Keratinocyte (primary cell): ENCODE measurements at regions not wholly inside any gene's neighbourhood (a gene's known extent, or its start where the extent isn't known, plus 50 kb on each side); places are given as distances from the start of the nearest gene placed in this dataset.

Source experiments
- DNase-seq: peaks from one replicate; pipeline ENCODE4 v3.0.0-alpha.2; 2011; ENCODE audit warnings: low read depth, missing footprints, low spot score
- FAIRE-seq: peaks from 2 replicates; lab custom pipeline; 2011; peaks lifted over from hg19 to GRCh38; lab: Jason Lieb, UNC
- H2AFZ ChIP-seq: 2 replicates; pipeline ENCODE4 v1.6.0; 2012; ENCODE audit warnings: low read length, control low read depth, inconsistent platforms; ENCODE audit not compliant: control insufficient read depth
- H3K27ac ChIP-seq: 2 replicates; pipeline ENCODE4 v1.5.1; 2011; ENCODE audit warnings: low read length; ENCODE audit not compliant: control insufficient read depth, insufficient read depth
- H3K27me3 ChIP-seq: 3 replicates; pipeline ENCODE4 v1.6.0; 2011; ENCODE audit warnings: low read length; ENCODE audit not compliant: control insufficient read depth, insufficient read depth; ENCODE audit errors: extremely low read depth
- H3K36me3 ChIP-seq, 2 experiments: 2 replicates in 1 of 2; 3 replicates in 1 of 2; pipeline ENCODE4 v1.5.1; 2011; ENCODE audit warnings: low read length in 2 of 2, mild to moderate bottlenecking in 1 of 2; ENCODE audit not compliant: control insufficient read depth in 2 of 2, insufficient read depth in 2 of 2; ENCODE audit errors: extremely low read depth in 1 of 2
- H3K4me1 ChIP-seq: 3 replicates; pipeline ENCODE4 v1.5.1; 2011; ENCODE audit warnings: low read length; ENCODE audit not compliant: control insufficient read depth, insufficient read depth; ENCODE audit errors: extremely low read depth
- H3K4me2 ChIP-seq: 3 replicates; pipeline ENCODE4 v1.6.0; 2011; ENCODE audit warnings: low read depth, low read length; ENCODE audit not compliant: control insufficient read depth, insufficient read depth; ENCODE audit errors: extremely low read depth
- H3K4me3 ChIP-seq, 3 experiments: fragments of 200-600 bp in 1 of 3; sonication (generic) in 1 of 3; 2 replicates in 2 of 3; 3 replicates in 1 of 3; pipeline ENCODE4 v1.5.1; 2011 to 2016; ENCODE audit warnings: low read length in 3 of 3, mild to moderate bottlenecking in 3 of 3, control low read depth in 2 of 3, inconsistent platforms in 1 of 3, low read depth in 1 of 3, mixed read lengths in 1 of 3, mixed run types in 1 of 3, moderate library complexity in 1 of 3; ENCODE audit not compliant: control insufficient read depth in 2 of 3, insufficient read depth in 2 of 3; ENCODE audit errors: extremely low read depth in 1 of 3
- H3K79me2 ChIP-seq: 2 replicates; pipeline ENCODE4 v1.6.0; 2012; ENCODE audit warnings: low read length; ENCODE audit not compliant: control insufficient read depth, insufficient read depth
- H3K9ac ChIP-seq: 3 replicates; pipeline ENCODE4 v1.6.0; 2011; ENCODE audit warnings: low read length; ENCODE audit not compliant: control insufficient read depth, insufficient read depth; ENCODE audit errors: extremely low read depth
- H3K9me1 ChIP-seq: 3 replicates; pipeline ENCODE4 v1.6.0; 2011; ENCODE audit warnings: low read length; ENCODE audit not compliant: control insufficient read depth, insufficient read depth; ENCODE audit errors: extremely low read depth
- H3K9me3 ChIP-seq: 2 replicates; pipeline ENCODE4 v1.5.1; 2012; ENCODE audit warnings: low read depth, low read length; ENCODE audit not compliant: control insufficient read depth
- H4K20me1 ChIP-seq: 3 replicates; pipeline ENCODE4 v1.6.0; 2011; ENCODE audit warnings: low read length; ENCODE audit not compliant: control insufficient read depth, insufficient read depth; ENCODE audit errors: extremely low read depth
- EZH2 ChIP-seq: IDR thresholded peaks from one replicate; pipeline ENCODE4 v1.6.1; 2012; ENCODE audit warnings: inconsistent platforms, mild to moderate bottlenecking, low read length, moderate library complexity
- dilution Hi-C: fragments of 300-500 bp; cut with MboI; formaldehyde crosslinking; loops from one replicate; pipeline ENCODE4 v1.7.0; 2020; ENCODE audit warnings: low sequenced_read_pairs; ENCODE audit not compliant: extremely low pct_ligation_motif_present
- TF ChIP-seq, protein P1 (sequence below), 3 experiments: IDR thresholded peaks in 1 of 3; conservative IDR thresholded peaks in 1 of 3; optimal IDR thresholded peaks in 1 of 3; 2 replicates in 2 of 3; 3 replicates in 1 of 3; pipeline versions ENCODE3 to v1.5.1; 2011; ENCODE audit warnings: low read length in 3 of 3, mild to moderate bottlenecking in 3 of 3, moderate library complexity in 2 of 3, control low read depth in 1 of 3, inconsistent platforms in 1 of 3; ENCODE audit not compliant: insufficient read depth in 2 of 3; ENCODE audit errors: extremely low read depth in 1 of 3

DNA sequence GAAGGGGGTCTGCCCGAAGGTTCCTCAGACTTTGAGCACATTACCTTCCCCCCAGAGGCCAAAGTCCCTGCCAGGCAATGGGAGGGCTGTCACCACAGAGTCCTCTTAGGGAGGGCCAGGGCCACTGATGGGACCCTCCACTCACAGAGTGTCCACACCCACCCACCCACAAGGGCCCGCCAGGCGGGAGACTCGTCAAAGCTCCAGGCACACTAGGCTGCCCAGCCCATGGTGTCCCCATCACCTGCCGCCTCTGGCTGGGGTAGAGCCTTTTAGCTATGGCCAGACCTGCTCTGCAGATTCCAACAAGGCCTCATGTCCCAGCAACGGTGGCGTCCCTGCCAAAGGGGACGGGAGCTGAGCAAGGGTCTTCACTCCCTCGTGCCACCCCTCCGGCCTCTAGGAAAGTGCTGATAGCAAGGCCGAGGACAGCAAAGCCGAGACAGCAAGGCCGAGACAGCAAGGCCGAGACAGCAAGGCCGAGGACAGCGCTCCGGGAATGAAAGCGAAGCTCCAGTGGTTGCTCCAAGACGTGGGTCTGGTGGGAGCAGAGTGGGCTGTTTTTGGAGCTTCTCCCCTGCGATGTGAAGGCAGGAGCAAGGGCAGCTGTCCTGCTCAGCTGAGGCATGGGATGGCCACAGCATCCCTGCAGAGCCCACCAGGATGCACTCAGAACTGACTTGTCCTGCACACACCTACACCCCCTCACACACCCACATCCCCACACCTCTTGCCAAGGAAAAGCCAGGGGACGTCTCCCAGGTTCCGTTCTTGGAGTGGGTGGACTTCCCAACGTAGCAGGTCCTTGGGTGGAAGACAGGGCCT, 123.4 kb downstream of the CRYAA start:
- TF ChIP-seq, protein P1, sequence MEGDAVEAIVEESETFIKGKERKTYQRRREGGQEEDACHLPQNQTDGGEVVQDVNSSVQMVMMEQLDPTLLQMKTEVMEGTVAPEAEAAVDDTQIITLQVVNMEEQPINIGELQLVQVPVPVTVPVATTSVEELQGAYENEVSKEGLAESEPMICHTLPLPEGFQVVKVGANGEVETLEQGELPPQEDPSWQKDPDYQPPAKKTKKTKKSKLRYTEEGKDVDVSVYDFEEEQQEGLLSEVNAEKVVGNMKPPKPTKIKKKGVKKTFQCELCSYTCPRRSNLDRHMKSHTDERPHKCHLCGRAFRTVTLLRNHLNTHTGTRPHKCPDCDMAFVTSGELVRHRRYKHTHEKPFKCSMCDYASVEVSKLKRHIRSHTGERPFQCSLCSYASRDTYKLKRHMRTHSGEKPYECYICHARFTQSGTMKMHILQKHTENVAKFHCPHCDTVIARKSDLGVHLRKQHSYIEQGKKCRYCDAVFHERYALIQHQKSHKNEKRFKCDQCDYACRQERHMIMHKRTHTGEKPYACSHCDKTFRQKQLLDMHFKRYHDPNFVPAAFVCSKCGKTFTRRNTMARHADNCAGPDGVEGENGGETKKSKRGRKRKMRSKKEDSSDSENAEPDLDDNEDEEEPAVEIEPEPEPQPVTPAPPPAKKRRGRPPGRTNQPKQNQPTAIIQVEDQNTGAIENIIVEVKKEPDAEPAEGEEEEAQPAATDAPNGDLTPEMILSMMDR (optimal IDR thresholded peaks at IDR 0.05 in 1 of 3, IDR thresholded peaks at IDR 0.05 in 1 of 3, conservative IDR thresholded peaks at IDR 0.05 in 1 of 3; ENCODE audit: extremely low read depth in 1 of 3, insufficient read depth in 2 of 3, low read length in 3 of 3) = no peak
- TF ChIP-seq EZH2 = no peak
- Histone ChIP-seq H3K4me2 (no peak overlapping the region), H3K9me3 (peaks cover 4% of the 10 kb centered on the region), H3K9ac (no peak overlapping the region), H3K4me1 (no peaks in the 10 kb centered on the region), H3K36me3 (no peaks in the 10 kb centered on the region), H3K27ac (no peak overlapping the region), H3K79me2 (no peaks in the 10 kb centered on the region), H2AFZ (no peak overlapping the region), H3K9me1 (no peaks in the 10 kb centered on the region), H3K4me3 (no peak overlapping the region), H3K27me3 (peaks cover 2% of the 10 kb centered on the region), H4K20me1 (no peaks in the 10 kb centered on the region)
- FAIRE-seq (no peak), DNase-seq (no peak)
- dilution Hi-C loops = no loop called here

GRCh38 chr21:43291347-43291950, 122.6 kb downstream of the CRYAA start:
- Histone ChIP-seq H3K4me2 (no peak overlapping the region), H3K9me3 (peaks cover 4% of the 10 kb centered on the region), H2AFZ (no peak overlapping the region), H3K27me3 (peaks cover 2% of the 10 kb centered on the region), H3K4me3 (no peak overlapping the region), H3K79me2 (no peaks in the 10 kb centered on the region), H3K4me1 (no peaks in the 10 kb centered on the region), H3K9me1 (no peaks in the 10 kb centered on the region), H3K27ac (no peak overlapping the region), H4K20me1 (no peaks in the 10 kb centered on the region), H3K9ac (no peak overlapping the region), H3K36me3 (no peaks in the 10 kb centered on the region)
- DNase-seq = no peak
- TF ChIP-seq, protein P1 (optimal IDR thresholded peaks at IDR 0.05 in 1 of 3, IDR thresholded peaks at IDR 0.05 in 1 of 3, conservative IDR thresholded peaks at IDR 0.05 in 1 of 3; ENCODE audit: extremely low read depth in 1 of 3, insufficient read depth in 2 of 3, low read length in 3 of 3) = no peak
- TF ChIP-seq EZH2 = no peak
- dilution Hi-C loops = no loop called here
- FAIRE-seq = no peak
